Endometrium (tissue), 2 donors: ENCODE measurements at regions not wholly inside any gene's neighbourhood (a gene's known extent, or its start where the extent isn't known, plus 50 kb on each side); places are given as distances from the start of the nearest gene placed in this dataset.

Experiments used
- FAIRE-seq: peaks from 2 replicates; lab custom pipeline; 2012; peaks lifted over from hg19 to GRCh38; lab: Jason Lieb, UNC
- donor health status: control.
- donor health status: control.

DNA sequence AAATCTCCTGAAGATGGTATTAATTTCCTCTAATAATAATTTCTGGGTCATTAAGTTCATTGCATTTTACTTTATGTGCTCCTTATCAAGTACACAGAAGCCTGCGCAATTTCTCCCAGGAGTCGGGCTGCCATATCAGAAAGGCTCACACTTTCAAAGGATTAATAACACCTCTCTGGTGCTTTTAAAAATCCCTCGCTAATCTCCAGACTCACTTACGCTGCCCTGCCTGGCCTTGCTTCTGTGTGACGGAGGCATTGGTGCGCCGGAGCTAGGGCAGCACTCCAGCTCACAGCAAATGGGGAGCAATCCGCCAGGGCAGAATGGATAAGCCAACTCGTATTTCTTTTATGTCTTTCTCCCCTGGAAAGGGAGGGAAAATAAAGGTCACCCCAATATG lies 300.8 kb downstream of the EFNB2 start:
- FAIRE-seq: no peak

DNA sequence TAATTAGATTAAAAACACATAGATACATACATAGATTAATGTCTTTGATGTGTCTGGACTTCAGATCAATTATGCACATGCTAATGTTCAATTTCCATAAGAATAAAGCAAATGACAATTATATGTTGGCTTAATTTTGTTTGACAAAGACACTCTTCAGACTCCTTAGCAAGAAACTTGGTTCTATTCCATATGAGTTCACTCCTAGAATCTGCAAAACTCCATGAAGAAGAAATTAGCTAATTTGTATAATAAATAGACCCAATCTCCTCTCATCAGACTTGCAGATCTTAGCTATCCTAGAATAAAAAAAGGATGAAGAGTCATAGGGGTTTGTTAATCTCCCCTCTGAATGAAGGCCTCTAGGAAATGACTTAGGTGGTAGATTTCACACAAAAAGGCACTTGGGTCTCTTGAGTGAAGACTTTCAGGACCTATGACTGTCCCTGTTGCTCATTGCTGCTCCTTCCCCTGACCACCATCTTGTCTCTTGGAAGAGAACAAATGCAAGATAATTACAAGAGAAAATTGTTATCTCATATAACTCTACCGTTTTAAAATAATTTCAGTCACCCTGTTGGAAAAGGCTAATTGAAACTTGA lies 302.2 kb downstream of the EFNB2 start:
- no peak for FAIRE-seq

DNA sequence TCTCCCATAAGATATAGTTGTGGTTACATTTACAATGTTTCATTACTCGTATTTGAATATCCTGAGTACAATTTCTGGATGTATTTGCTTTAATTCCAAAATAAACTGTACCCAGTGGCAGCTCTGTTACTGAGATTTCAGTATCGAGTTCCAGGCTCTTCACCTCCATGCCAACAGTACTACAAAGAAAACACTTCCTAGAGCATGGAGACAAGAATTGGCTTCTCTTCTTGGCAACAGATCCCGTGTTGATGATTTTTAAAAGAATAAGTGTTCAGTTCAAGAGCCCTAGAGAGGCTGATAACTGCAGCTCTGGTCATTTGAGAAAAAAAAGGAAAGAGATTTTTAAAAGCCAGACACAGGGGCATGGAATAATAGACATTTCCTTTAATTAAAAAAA lies 302.8 kb downstream of the EFNB2 start:
- FAIRE-seq: no peak

DNA sequence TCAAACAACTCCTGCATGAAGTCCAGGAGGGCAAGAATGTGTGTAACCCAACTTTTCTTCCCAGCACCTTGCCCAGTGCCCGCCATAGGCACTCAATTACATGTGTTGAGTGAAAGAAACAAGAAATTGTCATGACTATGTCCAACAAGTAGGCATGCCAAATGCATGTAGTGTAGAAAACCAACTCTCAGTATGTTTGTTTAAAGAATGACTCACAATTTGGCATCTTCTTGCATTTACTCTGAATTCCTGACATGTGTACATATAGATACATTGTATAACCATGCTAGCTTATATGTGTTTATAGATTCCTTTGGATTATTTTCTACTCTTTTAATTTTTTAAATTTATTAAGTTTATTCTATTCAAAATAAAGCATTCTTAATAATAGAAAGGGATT lies 305.0 kb downstream of the EFNB2 start:
- FAIRE-seq: no peak

DNA sequence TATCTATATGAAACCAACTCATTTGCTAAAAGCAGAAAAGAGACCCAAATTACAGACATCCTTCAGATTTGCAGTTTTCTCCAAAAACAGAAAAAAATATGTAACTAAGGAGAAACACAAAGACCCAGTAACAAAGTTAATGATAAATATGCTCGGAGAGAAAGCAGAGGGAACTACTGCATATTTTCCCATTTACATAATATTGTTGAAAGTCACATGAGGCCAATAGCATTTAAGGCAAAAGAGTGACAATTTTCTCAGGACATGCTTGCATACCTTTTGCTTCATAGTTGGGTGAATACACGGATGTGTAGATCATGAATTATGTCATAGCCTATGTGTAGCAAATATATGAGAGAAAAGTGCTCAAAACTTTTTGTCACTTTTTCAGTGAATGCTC lies 310.3 kb downstream of the EFNB2 start:
- FAIRE-seq: no peak

DNA sequence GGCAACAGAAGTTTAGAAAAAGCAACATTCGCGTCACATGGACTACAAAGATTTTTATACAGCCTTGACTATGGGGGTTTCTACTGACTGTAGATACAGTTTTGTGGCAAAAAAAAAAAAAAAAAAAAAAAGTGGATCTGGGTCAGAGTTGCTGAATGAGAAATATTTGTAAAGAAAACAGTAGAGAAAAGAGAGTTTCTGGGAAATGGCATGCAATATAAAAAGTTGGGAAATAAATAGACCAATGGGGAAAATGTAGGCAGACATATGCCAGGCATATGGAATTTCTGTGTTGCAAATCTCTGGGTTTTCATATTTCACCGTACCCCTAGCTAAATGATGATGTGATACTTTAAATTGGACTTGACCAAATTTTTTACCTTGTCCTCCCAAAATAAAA lies 315.3 kb downstream of the EFNB2 start:
- FAIRE-seq: no peak

DNA sequence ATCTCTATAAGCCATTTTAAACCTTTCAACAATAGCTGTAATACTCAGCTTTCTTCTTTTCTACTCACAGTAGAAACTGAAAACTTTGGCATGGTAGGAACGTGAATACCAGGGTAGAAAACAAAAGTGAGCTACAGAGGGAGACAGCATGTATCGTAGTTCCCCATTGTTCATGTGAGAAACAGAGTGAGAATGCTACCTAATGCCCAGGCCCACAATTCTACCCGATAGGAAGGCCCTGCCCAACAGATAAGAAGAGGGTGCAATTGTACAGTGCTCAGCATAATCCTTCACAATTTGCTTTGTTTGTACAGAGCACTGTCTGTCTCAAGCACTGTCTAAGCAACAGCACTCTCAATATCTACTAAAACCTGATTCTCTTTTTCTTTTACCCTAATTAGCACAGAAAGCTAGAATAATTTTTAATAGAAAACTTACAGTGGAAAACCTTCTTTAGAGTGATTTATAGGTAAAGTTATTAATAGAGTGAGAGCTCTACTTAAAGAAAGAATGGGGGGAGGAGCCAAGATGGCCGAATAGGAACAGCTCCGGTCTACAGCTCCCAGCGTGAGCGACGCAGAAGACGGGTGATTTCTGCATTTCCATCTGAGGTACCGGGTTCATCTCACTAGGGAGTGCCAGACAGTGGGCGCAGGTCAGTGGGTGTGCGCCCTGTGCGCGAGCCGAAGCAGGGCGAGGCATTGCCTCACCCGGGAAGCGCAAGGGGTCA lies 322.3 kb downstream of the EFNB2 start:
- FAIRE-seq: no peak

DNA sequence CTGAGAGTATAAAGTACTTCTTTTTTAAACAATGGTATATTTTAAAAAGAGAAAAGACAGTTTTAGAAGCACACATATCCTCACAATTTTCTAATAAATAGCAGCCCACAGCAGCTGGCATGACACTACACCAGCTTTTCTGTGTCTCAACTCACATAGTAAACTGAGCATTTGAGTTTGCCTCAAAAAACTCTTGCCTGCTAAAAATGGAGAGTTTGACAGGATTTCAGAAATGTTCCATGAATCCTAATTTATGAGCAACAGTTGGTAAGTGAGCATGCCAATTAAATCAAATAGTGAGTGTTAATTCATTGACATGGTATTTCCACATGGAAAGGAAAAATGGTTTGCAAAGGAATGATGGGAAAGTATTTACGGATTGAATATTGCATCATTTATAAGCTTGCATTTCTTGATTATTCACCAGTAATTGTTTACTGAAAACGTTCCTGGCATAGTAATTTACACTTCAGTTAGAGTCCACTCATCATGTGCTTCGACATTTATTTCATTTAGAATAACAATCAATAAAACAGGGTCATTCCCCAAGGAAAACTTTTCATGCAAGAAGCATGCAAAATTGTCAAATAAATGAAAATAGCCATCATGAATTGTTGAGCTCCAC lies 323.0 kb downstream of the EFNB2 start:
- FAIRE-seq: no peak

DNA sequence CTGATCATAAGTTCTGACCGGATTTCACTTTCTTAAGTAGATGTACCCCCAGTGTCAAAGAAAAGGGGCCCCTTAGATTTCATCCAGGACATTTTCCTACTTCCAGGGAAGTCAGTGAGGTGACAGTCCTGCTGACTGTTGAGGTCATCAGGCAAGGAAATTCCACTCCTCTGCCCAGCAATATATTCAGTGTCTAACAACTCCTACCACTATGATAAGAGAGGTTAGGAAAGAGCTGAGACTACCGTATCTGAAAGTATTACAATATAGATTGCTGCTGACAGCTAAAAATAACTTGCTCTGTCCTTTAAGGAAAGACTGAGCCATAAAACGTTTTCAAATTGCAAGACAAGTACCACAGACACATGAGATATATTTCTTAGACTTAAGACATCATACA lies 325.1 kb downstream of the EFNB2 start:
- FAIRE-seq: no peak

DNA sequence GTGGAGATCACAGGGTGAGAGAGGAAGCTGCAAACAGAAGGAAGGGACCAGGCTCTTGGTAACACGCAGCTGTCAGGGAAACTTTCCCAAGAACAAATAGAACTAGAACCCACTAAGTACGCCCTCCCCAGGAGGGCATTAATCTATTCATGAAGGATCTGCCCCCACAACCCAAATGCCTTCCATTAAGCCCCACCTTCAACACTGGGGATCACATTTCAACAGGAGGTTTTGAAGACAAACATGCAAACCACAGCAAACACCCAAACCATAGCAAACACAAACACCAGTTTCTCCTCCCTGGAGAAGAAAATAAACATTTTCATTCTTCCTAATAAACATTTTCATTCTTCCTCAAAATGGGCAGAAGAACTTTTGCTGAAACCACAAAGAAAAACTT lies 329.6 kb downstream of the EFNB2 start:
- no peak for FAIRE-seq

DNA sequence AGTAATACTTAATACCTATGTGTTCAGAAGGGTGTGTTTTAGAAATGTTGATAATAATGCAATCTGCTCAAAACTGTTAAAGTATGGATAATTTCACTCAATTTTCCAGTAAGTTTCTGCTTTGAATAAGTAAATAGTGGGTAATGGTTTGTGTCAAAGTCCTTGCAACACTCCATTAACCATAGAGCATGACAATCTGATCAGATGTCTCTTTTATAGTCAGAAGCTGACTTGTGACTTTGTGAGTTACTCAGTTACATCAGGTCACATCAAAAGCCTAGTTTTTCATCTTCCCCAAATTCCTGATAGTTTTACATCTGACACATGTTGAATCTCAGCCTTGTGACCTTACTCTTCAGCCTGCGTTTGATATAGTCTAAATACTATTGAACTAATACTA lies 338.0 kb downstream of the EFNB2 start:
- no peak for FAIRE-seq

DNA sequence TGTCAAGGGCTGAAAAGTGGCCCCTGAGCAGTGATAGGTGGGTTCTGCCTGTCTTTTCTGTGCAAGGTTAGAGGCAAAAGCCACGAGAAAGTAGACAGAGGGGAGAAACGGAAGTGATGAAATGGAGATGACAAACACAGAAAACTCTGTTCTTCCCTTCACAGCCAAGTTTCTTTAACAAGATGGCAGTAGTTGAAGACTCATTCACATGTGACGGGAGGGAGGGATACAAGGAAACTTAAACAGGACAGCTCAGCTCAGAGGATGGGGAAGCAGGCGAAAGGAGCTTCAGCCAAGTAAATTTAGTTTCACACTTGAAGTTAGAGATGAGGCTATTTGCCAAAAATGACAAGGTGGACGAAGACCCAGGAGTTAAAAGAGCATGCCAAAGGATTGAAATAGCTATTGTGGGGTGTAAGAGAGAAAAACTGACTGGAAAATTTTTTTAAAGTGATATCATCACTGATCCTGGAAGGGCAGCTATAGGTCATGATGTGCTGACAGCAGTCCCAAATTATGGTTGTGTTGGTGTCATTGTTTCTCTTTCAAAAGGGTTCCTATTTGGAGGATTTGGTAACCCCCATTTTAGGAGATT lies 347.9 kb downstream of the EFNB2 start:
- FAIRE-seq: no peak

DNA sequence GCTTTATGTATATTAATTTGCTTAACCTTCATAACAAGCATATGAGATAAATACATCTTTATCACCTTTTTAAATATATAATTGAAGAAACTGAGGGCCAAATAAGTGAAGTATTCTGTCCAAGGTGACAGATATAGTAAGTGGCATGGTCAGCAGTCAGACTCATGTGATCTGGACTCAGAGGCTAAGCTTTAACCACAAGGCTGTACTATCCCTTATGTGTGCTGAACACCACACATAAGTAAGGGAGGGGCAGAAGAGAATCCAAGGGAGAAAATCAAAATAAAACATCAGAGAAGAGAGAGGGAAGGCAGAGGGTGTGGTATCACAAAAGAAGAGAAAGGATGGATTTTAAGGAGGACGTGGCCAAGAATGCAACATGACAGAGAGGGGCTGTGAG lies 348.4 kb downstream of the EFNB2 start:
- no peak for FAIRE-seq

DNA sequence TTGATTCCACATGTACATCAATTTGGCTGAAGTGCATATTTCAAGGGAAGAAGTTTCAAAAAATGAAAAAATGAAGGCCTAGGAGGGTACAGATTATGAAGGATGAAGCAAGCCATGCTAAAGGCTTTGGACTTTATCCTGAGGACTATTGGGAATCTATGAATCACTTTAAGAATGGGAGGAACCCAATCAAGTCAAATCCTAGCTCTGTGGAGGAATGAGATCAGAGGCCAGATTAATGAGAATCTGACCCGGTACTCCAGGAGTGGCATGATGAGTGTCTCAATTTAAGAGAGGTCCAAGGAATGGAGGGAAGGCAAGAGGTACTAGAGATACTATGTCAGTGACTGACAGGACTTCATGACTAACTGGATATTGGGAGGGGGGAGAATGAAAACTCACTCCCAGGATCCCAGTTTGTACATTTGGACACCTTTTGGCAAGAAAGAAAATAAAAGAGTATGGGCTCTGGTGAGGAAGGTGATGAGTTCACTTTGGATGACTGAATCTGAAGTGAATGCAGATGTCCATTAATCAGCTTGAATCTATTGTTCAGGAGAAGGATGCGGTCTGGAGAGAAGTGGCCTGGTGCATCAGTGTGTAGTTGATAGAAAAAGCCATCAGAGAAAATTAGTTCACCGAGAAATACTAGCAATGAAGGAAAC lies 349.0 kb downstream of the EFNB2 start:
- FAIRE-seq: no peak

DNA sequence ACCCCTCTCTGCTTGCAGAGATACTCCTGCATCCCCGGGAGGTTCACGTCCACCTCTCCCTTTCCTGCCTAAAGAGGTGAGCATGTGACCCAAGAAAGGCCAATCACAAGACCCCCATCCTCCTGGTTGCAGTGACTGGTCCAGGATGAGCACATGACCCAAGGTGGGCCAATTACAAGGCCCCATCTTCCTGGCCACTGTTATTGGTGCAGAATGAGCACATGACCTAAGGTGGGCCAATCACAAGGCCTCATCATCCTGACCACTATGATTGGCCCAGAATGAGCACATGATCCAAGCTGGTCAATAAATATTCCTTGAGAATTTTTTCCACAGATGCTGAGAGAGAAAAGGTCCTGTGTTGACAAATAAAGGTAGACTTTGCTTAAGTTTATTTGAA lies 350.7 kb downstream of the EFNB2 start:
- FAIRE-seq: no peak

DNA sequence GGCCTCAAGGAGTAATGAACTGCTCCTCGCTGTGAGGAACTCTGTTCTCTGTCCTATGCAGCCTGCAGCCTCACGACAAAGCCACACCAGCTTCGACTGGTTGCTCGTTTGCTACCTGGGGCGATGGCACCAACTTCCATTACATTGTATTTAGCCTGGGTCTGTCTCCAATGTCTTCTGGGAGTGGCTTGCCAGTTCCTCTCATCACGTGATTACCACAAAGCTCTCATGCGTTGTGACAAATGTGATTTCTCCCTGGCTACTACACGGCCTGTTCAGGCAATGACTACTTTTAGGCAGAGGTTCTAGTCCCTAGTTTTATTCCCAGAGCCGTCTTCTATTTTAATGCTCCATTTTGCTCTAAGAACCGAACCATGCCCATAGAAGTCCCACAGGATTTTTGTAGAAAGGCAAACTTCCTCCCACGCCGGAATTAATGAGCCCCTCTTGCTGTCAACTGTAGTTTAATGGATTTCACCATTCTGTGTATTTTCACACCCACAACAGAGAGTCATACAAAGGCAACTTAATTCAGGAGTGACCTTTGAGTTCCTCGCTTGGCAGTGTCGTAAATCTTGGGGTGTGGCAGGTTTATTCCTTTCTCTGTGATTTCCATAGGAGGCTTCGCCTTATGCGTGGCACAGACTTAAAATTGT lies 351.9 kb downstream of the EFNB2 start:
- no peak for FAIRE-seq

DNA sequence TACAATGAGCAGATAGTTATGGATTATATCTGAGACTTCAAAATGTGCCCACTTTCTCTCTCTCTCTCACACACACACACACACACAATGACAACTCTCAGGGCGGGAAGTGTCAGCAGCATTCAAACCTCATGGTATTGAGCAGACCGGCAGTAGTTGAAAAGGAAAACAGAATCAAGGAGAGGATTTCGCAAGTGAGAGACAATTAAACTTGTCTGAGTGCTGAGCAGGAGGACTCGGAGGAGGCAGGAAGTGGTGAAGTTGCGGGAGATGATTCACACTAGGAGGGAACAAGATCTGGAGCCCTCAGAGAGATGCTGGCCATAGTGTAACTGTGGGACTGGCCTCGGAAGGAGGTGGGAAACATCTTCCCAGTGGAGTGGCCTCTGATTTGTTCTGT lies 353.1 kb downstream of the EFNB2 start:
- no peak for FAIRE-seq

DNA sequence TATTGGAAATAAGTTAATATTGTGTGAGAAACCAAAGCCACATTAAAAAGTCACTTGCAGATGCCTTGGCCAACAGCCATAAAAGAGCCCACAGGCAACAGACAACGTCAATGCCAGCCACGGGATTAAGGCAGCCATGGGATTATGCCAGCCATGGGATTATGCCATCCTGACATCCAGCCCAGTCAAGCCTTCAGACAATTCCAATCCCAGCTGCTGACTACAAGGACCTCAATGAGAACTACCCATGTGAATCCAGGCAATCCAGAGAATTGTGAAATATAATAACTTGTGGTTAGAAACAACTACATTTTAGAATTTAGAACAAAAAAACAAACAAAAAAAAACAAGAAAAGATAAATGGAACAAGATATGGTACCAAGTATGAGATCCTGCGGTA lies 356.6 kb downstream of the EFNB2 start:
- no peak for FAIRE-seq

DNA sequence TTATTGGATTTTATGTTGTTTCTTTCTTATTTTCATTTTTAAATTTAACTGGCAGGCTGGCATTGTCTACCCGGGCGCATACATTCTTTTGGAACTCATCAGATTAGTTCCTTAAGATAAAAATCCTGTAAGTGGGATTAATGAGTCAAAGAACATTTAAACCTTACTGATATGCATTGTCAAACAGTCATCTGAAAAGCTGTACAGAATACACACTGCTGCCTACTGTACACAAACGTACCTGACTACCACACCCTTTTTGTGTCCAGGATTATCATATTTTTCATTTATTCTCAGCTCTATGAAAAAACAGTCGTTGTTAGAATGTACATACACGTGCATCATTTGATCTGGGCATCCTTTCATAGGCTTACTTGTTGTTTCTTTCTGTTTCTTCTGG lies 358.3 kb downstream of the EFNB2 start:
- no peak for FAIRE-seq

DNA sequence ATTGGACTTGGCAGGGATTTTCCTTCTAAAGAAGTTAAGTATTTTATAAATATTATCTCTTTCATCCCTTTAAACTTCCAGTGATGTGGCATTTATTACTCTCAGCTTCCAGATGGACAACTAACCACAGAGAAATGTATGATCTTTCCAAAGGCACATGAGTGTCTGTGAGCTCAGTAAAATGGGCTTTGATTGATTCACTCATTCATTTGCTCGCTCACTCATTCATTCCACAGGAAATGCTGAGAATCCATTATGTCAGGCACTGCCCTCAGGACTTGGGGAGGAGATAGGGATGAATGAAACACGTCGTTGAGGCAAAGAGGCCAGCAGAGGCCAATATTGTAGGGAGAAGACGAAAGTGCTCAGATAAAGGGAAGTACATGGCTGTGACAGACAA lies 359.3 kb downstream of the EFNB2 start:
- FAIRE-seq: no peak

DNA sequence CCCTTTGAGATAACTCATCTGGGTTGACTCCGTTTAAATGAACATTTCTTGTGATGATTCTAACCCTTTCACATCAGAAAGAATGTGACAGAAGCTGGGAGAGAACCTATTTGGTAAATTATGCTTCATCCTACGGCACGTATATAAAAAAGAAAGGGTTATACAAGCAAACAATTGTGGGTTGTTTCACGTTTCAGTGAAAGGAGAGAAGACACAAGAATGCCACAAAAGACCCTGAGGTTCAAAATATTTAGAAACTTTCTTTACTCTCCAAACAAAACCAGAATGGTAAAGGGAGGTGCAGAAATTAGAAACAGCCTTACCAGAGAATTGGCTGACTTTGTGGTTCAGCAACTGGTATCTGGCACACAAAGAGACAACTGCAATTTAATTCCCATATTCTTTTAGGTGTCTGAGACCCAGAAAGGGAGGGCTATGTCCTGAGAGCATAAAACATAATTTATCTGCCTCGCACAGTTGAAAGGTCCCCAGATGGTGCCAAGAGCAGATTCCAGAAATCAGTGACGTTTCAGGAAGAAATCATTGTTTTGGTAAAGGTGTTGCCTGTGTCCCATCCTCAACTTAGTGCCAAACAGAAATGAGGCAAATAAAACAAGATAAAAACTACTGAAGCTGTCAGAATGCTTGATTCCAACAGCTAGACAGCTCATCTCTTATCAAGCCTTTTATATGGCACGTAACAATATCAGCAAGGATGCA lies 361.4 kb downstream of the EFNB2 start:
- FAIRE-seq: no peak

DNA sequence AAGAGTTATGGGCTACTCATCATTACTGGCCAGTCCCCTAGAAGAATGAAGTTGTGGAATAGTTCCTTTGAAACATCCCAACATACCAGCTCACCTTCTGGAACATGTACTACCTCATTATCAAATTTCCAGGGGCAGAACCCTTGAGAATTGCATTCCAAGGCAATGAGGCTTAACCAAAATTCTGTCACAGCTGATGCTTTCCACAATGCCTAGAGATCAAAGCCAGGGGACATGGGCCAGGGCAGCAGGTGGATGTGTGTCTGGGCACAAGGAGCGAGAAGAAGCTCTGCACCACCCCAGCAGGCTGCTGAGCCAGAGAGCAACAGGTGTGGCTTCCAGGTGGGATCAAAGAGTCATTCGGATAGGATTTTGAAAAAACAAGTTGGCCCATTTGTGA lies 362.1 kb downstream of the EFNB2 start:
- FAIRE-seq: no peak
